OCI-LY1 (cell line): ENCODE measurements at regions not wholly inside any gene's neighbourhood (a gene's known extent, or its start where the extent isn't known, plus 50 kb on each side); places are given as distances from the start of the nearest gene placed in this dataset.

Experiments
- H2AFZ ChIP-seq: fragments of 200-600 bp; sonication (generic), shearing (Covaris generic); 2 replicates; pipeline ENCODE4 v1.6.0; 2014; ENCODE audit warnings: antibody characterized with exemption, mild to moderate bottlenecking, low read length
- H3F3A ChIP-seq: fragments of 200-600 bp; sonication (generic), shearing (Covaris generic); 2 replicates; pipeline ENCODE4 v1.6.0; 2014; ENCODE audit warnings: mild to moderate bottlenecking, antibody characterized with exemption, low read length, moderate library complexity; ENCODE audit not compliant: insufficient read depth
- H3K27ac ChIP-seq: fragments of 200-600 bp; sonication (generic); 2 replicates; pipeline ENCODE4 v1.5.1; 2014; ENCODE audit warnings: low read length, mixed run types, mild to moderate bottlenecking, low read depth; ENCODE audit not compliant: poor library complexity, severe bottlenecking
- H3K27me3 ChIP-seq: fragments of 200-600 bp; sonication (generic); 2 replicates; pipeline ENCODE4 v1.6.0; 2014; ENCODE audit warnings: antibody characterized with exemption, mild to moderate bottlenecking, low read length, moderate library complexity; ENCODE audit not compliant: insufficient read depth
- H3K36me3 ChIP-seq: fragments of 200-600 bp; sonication (generic); 2 replicates; pipeline ENCODE4 v1.6.1; 2014; ENCODE audit warnings: mild to moderate bottlenecking, antibody characterized with exemption, low read length, moderate library complexity, mixed read lengths; ENCODE audit not compliant: insufficient read depth
- H3K4me1 ChIP-seq: fragments of 200-600 bp; sonication (generic); 2 replicates; pipeline ENCODE4 v1.5.1; 2014; ENCODE audit warnings: mild to moderate bottlenecking, low read length, moderate library complexity; ENCODE audit not compliant: insufficient read depth, severe bottlenecking
- H3K4me2 ChIP-seq: fragments of 200-600 bp; sonication (generic), shearing (Covaris generic); 2 replicates; pipeline ENCODE4 v1.6.1; 2014; ENCODE audit warnings: low read length
- H3K4me3 ChIP-seq: fragments of 200-600 bp; sonication (generic); 2 replicates; pipeline ENCODE4 v1.5.1; 2014; ENCODE audit warnings: low read length, low read depth, mild to moderate bottlenecking, mixed read lengths; ENCODE audit not compliant: poor library complexity, severe bottlenecking
- H3K79me2 ChIP-seq: fragments of 200-600 bp; shearing (Covaris generic); 2 replicates; pipeline ENCODE4 v1.6.1; 2016; ENCODE audit warnings: mixed run types, low read length, mixed read lengths; ENCODE audit not compliant: insufficient read depth
- H3K9ac ChIP-seq: fragments of 200-600 bp; sonication (generic), shearing (Covaris generic); 2 replicates; pipeline ENCODE4 v1.6.1; 2014; ENCODE audit warnings: mild to moderate bottlenecking, low read length, mixed read lengths
- H3K9me2 ChIP-seq: fragments of 200-600 bp; sonication (generic), shearing (Covaris generic); 2 replicates; pipeline ENCODE4 v1.6.1; 2014; ENCODE audit warnings: low read depth, mild to moderate bottlenecking, low read length, mixed read lengths
- H3K9me3 ChIP-seq: fragments of 200-600 bp; shearing (Covaris generic); 2 replicates; pipeline ENCODE4 v1.6.1; 2014; ENCODE audit warnings: low read length, mixed read lengths
- H4K20me1 ChIP-seq: fragments of 200-600 bp; sonication (generic), shearing (Covaris generic); 2 replicates; pipeline ENCODE4 v1.6.0; 2016; ENCODE audit warnings: mild to moderate bottlenecking, low read length; ENCODE audit not compliant: insufficient read depth
- CTCF ChIP-seq: fragments of 200-600 bp; sonication (generic), shearing (Covaris generic); IDR thresholded peaks from 2 replicates; pipeline ENCODE4 v1.5.1; 2017; ENCODE audit warnings: mild to moderate bottlenecking, antibody characterized with exemption, low read length, moderate library complexity, mixed read lengths
- EZH2 ChIP-seq: fragments of 200-600 bp; sonication (generic), shearing (Covaris generic); IDR thresholded peaks from 2 replicates; pipeline ENCODE4 v1.8.0; 2017; ENCODE audit warnings: borderline replicate concordance, mixed run types, mild to moderate bottlenecking, antibody characterized with exemption, low read length, moderate library complexity, mixed read lengths

- Histone ChIP-seq H3K9ac (no peak overlapping the region), H3K4me3 (no peak overlapping the region), H2AFZ (no peak overlapping the region), H3K79me2 (0 out of 2 replicates have a peak, but pooled peaks cover 3% of the 10 kb centered on the region), H3K27ac (no peak overlapping the region), H3K4me1 (no peaks in the 10 kb centered on the region), H3K4me2 (no peak overlapping the region), H3K9me2 (no peaks in the 10 kb centered on the region), H4K20me1 (no peaks in the 10 kb centered on the region), H3K27me3 (no peaks in the 10 kb centered on the region), H3K36me3 (no peaks in the 10 kb centered on the region), H3F3A (no peaks in the 10 kb centered on the region), H3K9me3 (no peaks in the 10 kb centered on the region)
- no peak for TF ChIP-seq CTCF
- TF ChIP-seq EZH2: no peak
Observed at GRCh38 chr3:150161011-150161410, 190.3 kb upstream of the PFN2 start.

GRCh38 chr3:150158943-150159625 lies 188.4 kb upstream of the PFN2 start:
- H3K9ac ChIP-seq: no peak overlapping the region
- no peak overlapping the region for H3K4me2 ChIP-seq
- H3K36me3 ChIP-seq: no peaks in the 10 kb centered on the region
- H3K79me2 ChIP-seq: 0 out of 2 replicates have a peak, but pooled peaks cover 3% of the 10 kb centered on the region
- H3K27ac ChIP-seq: no peak overlapping the region
- no peaks in the 10 kb centered on the region for H3K27me3 ChIP-seq
- no peak overlapping the region for H2AFZ ChIP-seq
- H4K20me1 ChIP-seq: no peaks in the 10 kb centered on the region
- H3F3A ChIP-seq: no peaks in the 10 kb centered on the region
- TF ChIP-seq EZH2: no peak
- TF ChIP-seq CTCF: no peak
- H3K9me2 ChIP-seq: no peaks in the 10 kb centered on the region
- no peaks in the 10 kb centered on the region for H3K4me1 ChIP-seq
- no peaks in the 10 kb centered on the region for H3K9me3 ChIP-seq
- no peak overlapping the region for H3K4me3 ChIP-seq

- H3K9me2 ChIP-seq: no peaks in the 10 kb centered on the region
- H3K27me3 ChIP-seq: no peaks in the 10 kb centered on the region
- no peak overlapping the region for H3K27ac ChIP-seq
- no peaks in the 10 kb centered on the region for H3K79me2 ChIP-seq
- TF ChIP-seq EZH2: no peak
- no peak for TF ChIP-seq CTCF
- no peaks in the 10 kb centered on the region for H4K20me1 ChIP-seq
- no peaks in the 10 kb centered on the region for H3F3A ChIP-seq
- no peak overlapping the region for H3K4me2 ChIP-seq
- H3K4me1 ChIP-seq: no peaks in the 10 kb centered on the region
- no peaks in the 10 kb centered on the region for H3K9me3 ChIP-seq
- H3K36me3 ChIP-seq: no peaks in the 10 kb centered on the region
- H2AFZ ChIP-seq: no peak overlapping the region
- no peak overlapping the region for H3K4me3 ChIP-seq
- no peak overlapping the region for H3K9ac ChIP-seq
Observed at GRCh38 chr3:150152567-150152966, 181.9 kb upstream of the PFN2 start.
